ENCODE measurements at regions not wholly inside any gene's neighbourhood (a gene's known extent, or its start where the extent isn't known, plus 50 kb on each side); places are given as distances from the start of the nearest gene placed in this dataset.

DNA sequence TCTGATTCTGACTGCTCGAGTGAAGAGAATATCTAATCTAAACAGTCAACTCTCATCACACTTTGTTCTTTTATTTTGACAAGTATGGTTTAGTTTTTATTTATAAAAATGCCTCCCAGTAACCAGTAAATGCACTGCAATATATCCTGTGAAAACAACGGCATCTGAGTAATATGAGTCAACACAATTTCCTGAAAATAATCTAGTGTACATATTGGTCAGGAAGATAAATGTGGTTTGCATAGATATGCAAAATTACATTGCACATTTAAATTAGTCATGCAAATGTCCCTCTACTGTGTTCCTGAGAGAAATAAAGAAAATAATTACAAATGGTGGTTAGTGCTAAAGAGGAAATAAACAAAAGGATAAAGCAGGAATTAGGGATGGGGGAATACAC, 1190.7 kb upstream of the SEL1L start:
- TF ChIP-seq ZNF263 (CRISPR knock-in tag; IDR thresholded peaks at IDR 0.05; ENCODE audit: low read depth) (no peak), RELA (CRISPR knock-in tag; IDR thresholded peaks at IDR 0.05; ENCODE audit: borderline replicate concordance) (no peak)

Measured in WTC11 (cell line).